SK-N-SH (cell line): ENCODE measurements at regions not wholly inside any gene's neighbourhood (a gene's known extent, or its start where the extent isn't known, plus 50 kb on each side); places are given as distances from the start of the nearest gene placed in this dataset.

Experiments used
- CHD2 ChIP-seq: fragments of 150-350 bp; IDR thresholded peaks from 2 replicates; pipeline ENCODE4 v1.6.1; 2018; ENCODE audit warnings: low read length; ENCODE audit not compliant: partially characterized antibody
- EP300 ChIP-seq, 2 experiments: IDR thresholded peaks; 2 replicates each; pipeline versions ENCODE4 v1.4.0 to v1.6.1; 2012; ENCODE audit warnings: borderline replicate concordance in 1 of 2, low read depth in 1 of 2, low read length in 1 of 2
- EZH2phosphoT487 ChIP-seq: fragments of 200-600 bp; sonication (generic); IDR thresholded peaks from 2 replicates; pipeline ENCODE4 v1.6.1; 2017; ENCODE audit warnings: low read depth, mixed run types, mild to moderate bottlenecking, antibody characterized with exemption, moderate library complexity, borderline replicate concordance
- GATA2 ChIP-seq: sonication (generic); formaldehyde crosslinking; IDR thresholded peaks from 2 replicates; pipeline ENCODE4 v1.5.0; 2020; ENCODE audit warnings: mild to moderate bottlenecking, missing genetic modification reagents
- NRF1 ChIP-seq: IDR thresholded peaks from 2 replicates; pipeline ENCODE4 v1.6.1; 2012; ENCODE audit warnings: low read depth, mild to moderate bottlenecking, low read length
- POLR2AphosphoS5 ChIP-seq: IDR thresholded peaks from 2 replicates; pipeline ENCODE4 v1.6.1; 2012; ENCODE audit warnings: low read depth, low read length
- RAD21 ChIP-seq: IDR thresholded peaks from 2 replicates; pipeline ENCODE4 v1.6.1; 2012; ENCODE audit warnings: mild to moderate bottlenecking, low read length
- RFX5 ChIP-seq: IDR thresholded peaks from 2 replicates; pipeline ENCODE4 v1.6.1; 2012; ENCODE audit warnings: mild to moderate bottlenecking, improper control_type of control experiment, low read length
- SIN3A ChIP-seq: IDR thresholded peaks from 2 replicates; pipeline ENCODE4 v1.6.1; 2012; ENCODE audit warnings: low read depth, mild to moderate bottlenecking, low read length, moderate library complexity, borderline replicate concordance
- SMC3 ChIP-seq: IDR thresholded peaks from 2 replicates; pipeline ENCODE4 v1.6.1; 2012; ENCODE audit warnings: low read depth, low read length, improper control_type of control experiment
- TAF1 ChIP-seq: IDR thresholded peaks from 2 replicates; pipeline ENCODE4 v1.6.1; 2012; ENCODE audit warnings: low read depth, mild to moderate bottlenecking, low read length, moderate library complexity, borderline replicate concordance
- YY1 ChIP-seq: IDR thresholded peaks from 2 replicates; pipeline ENCODE4 v1.4.0; 2012; ENCODE audit warnings: low read depth, mild to moderate bottlenecking
- TF ChIP-seq, protein P1 (sequence below): fragments of 200-600 bp; sonication (generic); IDR thresholded peaks from 2 replicates; pipeline ENCODE4 v1.6.1; 2017; ENCODE audit warnings: antibody characterized with exemption, mild to moderate bottlenecking, moderate library complexity
- TF ChIP-seq, protein P2 (sequence below): IDR thresholded peaks from 2 replicates; pipeline ENCODE4 v1.4.0; 2012; ENCODE audit warnings: low read depth, borderline replicate concordance

DNA sequence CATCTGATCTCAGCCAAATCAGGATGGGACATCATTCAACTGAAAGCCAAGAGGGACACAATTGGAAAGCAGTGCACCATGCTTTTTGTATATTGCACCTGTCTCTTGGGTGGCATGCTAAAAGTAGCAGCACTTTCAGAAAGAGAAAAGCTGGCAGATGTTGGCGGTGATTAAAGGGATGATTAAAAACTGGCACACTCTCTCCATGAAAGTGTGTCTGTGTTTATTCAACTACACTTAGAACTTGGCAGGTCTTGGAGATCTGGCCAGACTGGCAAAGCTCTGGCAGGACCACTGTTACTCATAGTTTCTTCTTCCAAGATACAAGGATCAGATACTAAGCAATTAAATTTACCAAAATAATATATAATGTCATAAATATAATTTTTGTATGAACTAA lies 112.9 kb upstream of the ELAVL2 start:
- TF ChIP-seq RAD21 (no peak), NRF1 (no peak), TAF1 (no peak), EZH2phosphoT487 (no peak), SIN3A (no peak), CHD2 (no peak), YY1 (no peak), SMC3 (no peak), EP300 (IDR thresholded peaks at IDR 0.05; ENCODE audit: borderline replicate concordance in 1 of 2, low read depth in 1 of 2, low read length in 1 of 2) (no peak), RFX5 (no peak), POLR2AphosphoS5 (no peak), GATA2 (CRISPR knock-in tag) (no peak)
- TF ChIP-seq, protein P1, sequence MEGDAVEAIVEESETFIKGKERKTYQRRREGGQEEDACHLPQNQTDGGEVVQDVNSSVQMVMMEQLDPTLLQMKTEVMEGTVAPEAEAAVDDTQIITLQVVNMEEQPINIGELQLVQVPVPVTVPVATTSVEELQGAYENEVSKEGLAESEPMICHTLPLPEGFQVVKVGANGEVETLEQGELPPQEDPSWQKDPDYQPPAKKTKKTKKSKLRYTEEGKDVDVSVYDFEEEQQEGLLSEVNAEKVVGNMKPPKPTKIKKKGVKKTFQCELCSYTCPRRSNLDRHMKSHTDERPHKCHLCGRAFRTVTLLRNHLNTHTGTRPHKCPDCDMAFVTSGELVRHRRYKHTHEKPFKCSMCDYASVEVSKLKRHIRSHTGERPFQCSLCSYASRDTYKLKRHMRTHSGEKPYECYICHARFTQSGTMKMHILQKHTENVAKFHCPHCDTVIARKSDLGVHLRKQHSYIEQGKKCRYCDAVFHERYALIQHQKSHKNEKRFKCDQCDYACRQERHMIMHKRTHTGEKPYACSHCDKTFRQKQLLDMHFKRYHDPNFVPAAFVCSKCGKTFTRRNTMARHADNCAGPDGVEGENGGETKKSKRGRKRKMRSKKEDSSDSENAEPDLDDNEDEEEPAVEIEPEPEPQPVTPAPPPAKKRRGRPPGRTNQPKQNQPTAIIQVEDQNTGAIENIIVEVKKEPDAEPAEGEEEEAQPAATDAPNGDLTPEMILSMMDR: no peak
- TF ChIP-seq, protein P2, sequence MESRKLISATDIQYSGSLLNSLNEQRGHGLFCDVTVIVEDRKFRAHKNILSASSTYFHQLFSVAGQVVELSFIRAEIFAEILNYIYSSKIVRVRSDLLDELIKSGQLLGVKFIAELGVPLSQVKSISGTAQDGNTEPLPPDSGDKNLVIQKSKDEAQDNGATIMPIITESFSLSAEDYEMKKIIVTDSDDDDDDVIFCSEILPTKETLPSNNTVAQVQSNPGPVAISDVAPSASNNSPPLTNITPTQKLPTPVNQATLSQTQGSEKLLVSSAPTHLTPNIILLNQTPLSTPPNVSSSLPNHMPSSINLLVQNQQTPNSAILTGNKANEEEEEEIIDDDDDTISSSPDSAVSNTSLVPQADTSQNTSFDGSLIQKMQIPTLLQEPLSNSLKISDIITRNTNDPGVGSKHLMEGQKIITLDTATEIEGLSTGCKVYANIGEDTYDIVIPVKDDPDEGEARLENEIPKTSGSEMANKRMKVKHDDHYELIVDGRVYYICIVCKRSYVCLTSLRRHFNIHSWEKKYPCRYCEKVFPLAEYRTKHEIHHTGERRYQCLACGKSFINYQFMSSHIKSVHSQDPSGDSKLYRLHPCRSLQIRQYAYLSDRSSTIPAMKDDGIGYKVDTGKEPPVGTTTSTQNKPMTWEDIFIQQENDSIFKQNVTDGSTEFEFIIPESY: no peak
